ENCODE measurements at regions not wholly inside any gene's neighbourhood (a gene's known extent, or its start where the extent isn't known, plus 50 kb on each side); places are given as distances from the start of the nearest gene placed in this dataset.
A peak's percentile ranks its signal among the peaks of the same experiment; 100 is the strongest.

- peaks cover 4 to 7% of the 10 kb centered on the region in 2 experiments for H3K36me3 ChIP-seq (ENCODE audit: control insufficient read depth in 1 of 2, insufficient read depth in 2 of 2, low read length in 2 of 2)
- no peaks in the 10 kb centered on the region for H3K4me1 ChIP-seq (ENCODE audit: control insufficient read depth in 1 of 2, insufficient read depth in 2 of 2, low read length in 2 of 2)
- H3K27me3 ChIP-seq (ENCODE audit: insufficient read depth, low read length) = no peaks in the 10 kb centered on the region
- H4K91ac ChIP-seq (ENCODE audit: low read depth, low read length) = no peak overlapping the region
- no peak overlapping the region for H3K4me2 ChIP-seq (ENCODE audit: low read length)
- no peak overlapping the region for H2BK120ac ChIP-seq (ENCODE audit: insufficient read depth, low read length, poor library complexity)
- no peak overlapping the region for H2BK5ac ChIP-seq (ENCODE audit: low read depth, low read length, poor library complexity)
- no peaks in the 10 kb centered on the region for H3K79me1 ChIP-seq (ENCODE audit: low read length)
- H3K23ac ChIP-seq (ENCODE audit: low read length) = no peak overlapping the region
- H2AK5ac ChIP-seq (ENCODE audit: low read length) = no peak overlapping the region
- no peak overlapping the region for H3K4me3 ChIP-seq (ENCODE audit: low read depth, low read length)
- no peaks in the 10 kb centered on the region for H3K79me2 ChIP-seq (ENCODE audit: control insufficient read depth, insufficient read depth, low read length, poor library complexity)
- H3K27ac ChIP-seq (ENCODE audit: low read depth, low read length) = no peak overlapping the region
- H3K9ac ChIP-seq (ENCODE audit: low read length) = no peak overlapping the region
- H3K4ac ChIP-seq (ENCODE audit: low read depth, low read length) = no peak overlapping the region
- DNase-seq = peak; percentile 48 to 57
- no peaks in the 10 kb centered on the region for H3K9me3 ChIP-seq (ENCODE audit: insufficient read depth, low read depth, low read length)
- no peak overlapping the region for H3K14ac ChIP-seq (ENCODE audit: low read length)
- no CpG with 5 or more reads among the region's 7 CpGs for WGBS (ENCODE audit: extremely low coverage, insufficient coverage, insufficient read length)
- H3K18ac ChIP-seq (ENCODE audit: low read length) = no peak overlapping the region
- H4K8ac ChIP-seq (ENCODE audit: low read depth, low read length) = no peak overlapping the region
- H2BK12ac ChIP-seq (ENCODE audit: low read length) = no peak overlapping the region
- H2AFZ ChIP-seq (ENCODE audit: insufficient read depth, low read length, poor library complexity) = no peak overlapping the region
- H4K12ac ChIP-seq (ENCODE audit: low read depth, low read length) = no peak overlapping the region
Measured at GRCh38 chr3:11698326-11699082, 54.8 kb upstream of the VGLL4 start.

GRCh38 chr3:11697701-11698100, 54.0 kb upstream of the VGLL4 start:
- Histone ChIP-seq H2BK12ac (ENCODE audit: low read length) (no peak overlapping the region), H3K4me3 (ENCODE audit: low read depth, low read length) (no peak overlapping the region), H3K36me3 (ENCODE audit: control insufficient read depth in 1 of 2, insufficient read depth in 2 of 2, low read length in 2 of 2) (peaks cover 6 to 7% of the 10 kb centered on the region in 2 experiments), H4K91ac (ENCODE audit: low read depth, low read length) (no peak overlapping the region), H2AFZ (ENCODE audit: insufficient read depth, low read length, poor library complexity) (no peak overlapping the region), H3K79me1 (ENCODE audit: low read length) (no peaks in the 10 kb centered on the region), H3K4me1 (ENCODE audit: control insufficient read depth in 1 of 2, insufficient read depth in 2 of 2, low read length in 2 of 2) (no peaks in the 10 kb centered on the region), H3K27ac (ENCODE audit: low read depth, low read length) (no peak overlapping the region), H3K4ac (ENCODE audit: low read depth, low read length) (no peak overlapping the region), H2AK5ac (ENCODE audit: low read length) (no peak overlapping the region), H3K23ac (ENCODE audit: low read length) (no peak overlapping the region), H3K9me3 (ENCODE audit: insufficient read depth, low read depth, low read length) (no peaks in the 10 kb centered on the region), H3K14ac (ENCODE audit: low read length) (no peak overlapping the region), H3K79me2 (ENCODE audit: control insufficient read depth, insufficient read depth, low read length, poor library complexity) (no peaks in the 10 kb centered on the region), H4K8ac (ENCODE audit: low read depth, low read length) (no peak overlapping the region), H2BK5ac (ENCODE audit: low read depth, low read length, poor library complexity) (no peak overlapping the region), H4K12ac (ENCODE audit: low read depth, low read length) (no peak overlapping the region), H3K27me3 (ENCODE audit: insufficient read depth, low read length) (no peaks in the 10 kb centered on the region), H3K4me2 (ENCODE audit: low read length) (no peak overlapping the region), H2BK120ac (ENCODE audit: insufficient read depth, low read length, poor library complexity) (no peak overlapping the region), H3K18ac (ENCODE audit: low read length) (no peak overlapping the region), H3K9ac (ENCODE audit: low read length) (no peak overlapping the region)
- DNase-seq = no peak
- WGBS (ENCODE audit: extremely low coverage, insufficient coverage, insufficient read length) = no CpG with 5 or more reads among the region's 2 CpGs

- WGBS (ENCODE audit: extremely low coverage, insufficient coverage, insufficient read length) = no CpG with 5 or more reads among the region's 2 CpGs
Measured at GRCh38 chr3:11696054-11696453, 52.3 kb upstream of the VGLL4 start.

More at GRCh38 chr3:11696054-11696453, 52.3 kb upstream of the VGLL4 start:
- Histone ChIP-seq H3K27me3 (ENCODE audit: insufficient read depth, low read length) (no peaks in the 10 kb centered on the region), H3K9ac (ENCODE audit: low read length) (no peak overlapping the region), H3K4ac (ENCODE audit: low read depth, low read length) (no peak overlapping the region), H4K91ac (ENCODE audit: low read depth, low read length) (no peak overlapping the region), H2BK120ac (ENCODE audit: insufficient read depth, low read length, poor library complexity) (no peak overlapping the region), H4K8ac (ENCODE audit: low read depth, low read length) (no peak overlapping the region), H3K27ac (ENCODE audit: low read depth, low read length) (no peak overlapping the region), H4K12ac (ENCODE audit: low read depth, low read length) (no peak overlapping the region), H2BK12ac (ENCODE audit: low read length) (no peak overlapping the region), H3K4me3 (ENCODE audit: low read depth, low read length) (no peak overlapping the region), H3K4me1 (ENCODE audit: control insufficient read depth in 1 of 2, insufficient read depth in 2 of 2, low read length in 2 of 2) (peaks cover 5% of the 10 kb centered on the region in 2 experiments), H2AFZ (ENCODE audit: insufficient read depth, low read length, poor library complexity) (no peak overlapping the region), H3K79me1 (ENCODE audit: low read length) (peaks cover 2% of the 10 kb centered on the region), H3K9me3 (ENCODE audit: insufficient read depth, low read depth, low read length) (no peaks in the 10 kb centered on the region), H3K18ac (ENCODE audit: low read length) (no peak overlapping the region), H3K23ac (ENCODE audit: low read length) (no peak overlapping the region), H2AK5ac (ENCODE audit: low read length) (no peak overlapping the region), H3K79me2 (ENCODE audit: control insufficient read depth, insufficient read depth, low read length, poor library complexity) (no peaks in the 10 kb centered on the region), H3K4me2 (ENCODE audit: low read length) (no peak overlapping the region), H2BK5ac (ENCODE audit: low read depth, low read length, poor library complexity) (no peak overlapping the region), H3K36me3 (ENCODE audit: control insufficient read depth in 1 of 2, insufficient read depth in 2 of 2, low read length in 2 of 2) (peaks cover 5% of the 10 kb centered on the region in 2 experiments), H3K14ac (ENCODE audit: low read length) (no peak overlapping the region)
- no peak for DNase-seq
